ENCODE measurements at regions not wholly inside any gene's neighbourhood (a gene's known extent, or its start where the extent isn't known, plus 50 kb on each side); places are given as distances from the start of the nearest gene placed in this dataset.
"Not testable (repeated sequence)": the region's sequence is repeated elsewhere in the genome, so short reads cannot be mapped to it uniquely, and the experiment has no call there.

GRCh38 chr11:14587258-14587657 lies 56.3 kb upstream of the PDE3B start:
- ChIA-PET POLR2A (ENCODE audit: low non-redundant PET) (no interaction called here), CTCF (no interaction called here)
- intact Hi-C loops (cut with micrococcal nuclease; ENCODE audit: unreplicated experiment), result loop anchor here (10.0 kb wide), 1 partner anchor 58 kb away; the partner anchor contains the start of gene PDE3B
- no peaks in the 10 kb centered on the region for H3K27me3 ChIP-seq (replicated peaks; ENCODE audit: insufficient read depth, low read depth, low read length, poor library complexity)
- DNase-seq (ENCODE audit: low spot score), result no peak
- no TSS peak for BruUV-seq (replicated peaks)
- H3K9me3 ChIP-seq (ENCODE audit: low read depth, low read length, poor library complexity, severe bottlenecking), result no peaks in the 10 kb centered on the region
- no peak overlapping the region for H3K4me3 ChIP-seq (ENCODE audit: low read depth, low read length, poor library complexity, severe bottlenecking)
- H3K36me3 ChIP-seq (ENCODE audit: insufficient read depth, low read length, poor library complexity, severe bottlenecking), result no peaks in the 10 kb centered on the region
- no peak overlapping the region for H3K27ac ChIP-seq (ENCODE audit: low read depth, low read length, poor library complexity, severe bottlenecking)
- no peak for TF ChIP-seq CTCF (conservative IDR thresholded peaks at IDR 0.05; ENCODE audit: low read depth, low read length)
- no peak for TF ChIP-seq EZH2 (IDR thresholded peaks at IDR 0.05; ENCODE audit: borderline replicate concordance, low read depth, low read length, poor library complexity, severe bottlenecking)
- no peaks in the 10 kb centered on the region for H3K4me1 ChIP-seq (ENCODE audit: insufficient read depth, low read length, poor library complexity, severe bottlenecking)

GRCh38 chr11:14588681-14589080 lies 54.9 kb upstream of the PDE3B start:
- intact Hi-C loops (cut with micrococcal nuclease; ENCODE audit: unreplicated experiment), result loop anchor here (10.0 kb wide), 1 partner anchor 56 kb away; the partner anchor contains the start of gene PDE3B
- Histone ChIP-seq H3K9me3 (ENCODE audit: low read depth, low read length, poor library complexity, severe bottlenecking) (no peaks in the 10 kb centered on the region), H3K36me3 (ENCODE audit: insufficient read depth, low read length, poor library complexity, severe bottlenecking) (no peaks in the 10 kb centered on the region), H3K27me3 (replicated peaks; ENCODE audit: insufficient read depth, low read depth, low read length, poor library complexity) (no peaks in the 10 kb centered on the region), H3K4me3 (ENCODE audit: low read depth, low read length, poor library complexity, severe bottlenecking) (no peak overlapping the region), H3K27ac (ENCODE audit: low read depth, low read length, poor library complexity, severe bottlenecking) (no peak overlapping the region), H3K4me1 (ENCODE audit: insufficient read depth, low read length, poor library complexity, severe bottlenecking) (no peaks in the 10 kb centered on the region)
- TF ChIP-seq CTCF (conservative IDR thresholded peaks at IDR 0.05; ENCODE audit: low read depth, low read length) (no peak), EZH2 (IDR thresholded peaks at IDR 0.05; ENCODE audit: borderline replicate concordance, low read depth, low read length, poor library complexity, severe bottlenecking) (no peak)
- BruUV-seq (replicated peaks), result no TSS peak
- CTCF ChIA-PET, result no interaction called here
- POLR2A ChIA-PET (ENCODE audit: low non-redundant PET), result no interaction called here
- DNase-seq (ENCODE audit: low spot score), result no peak

GRCh38 chr11:14589421-14589820 lies 54.2 kb upstream of the PDE3B start:
- no peak overlapping the region for H3K4me3 ChIP-seq (ENCODE audit: low read depth, low read length, poor library complexity, severe bottlenecking)
- ChIA-PET CTCF (no interaction called here), POLR2A (ENCODE audit: low non-redundant PET) (no interaction called here)
- no peak for DNase-seq (ENCODE audit: low spot score)
- intact Hi-C loops (cut with micrococcal nuclease; ENCODE audit: unreplicated experiment), result loop anchor here (10.0 kb wide), 1 partner anchor 55 kb away; the partner anchor contains the start of gene PDE3B
- no TSS peak for BruUV-seq (replicated peaks)
- H3K27me3 ChIP-seq (replicated peaks; ENCODE audit: insufficient read depth, low read depth, low read length, poor library complexity), result no peaks in the 10 kb centered on the region
- H3K27ac ChIP-seq (ENCODE audit: low read depth, low read length, poor library complexity, severe bottlenecking), result no peak overlapping the region
- no peak for TF ChIP-seq EZH2 (IDR thresholded peaks at IDR 0.05; ENCODE audit: borderline replicate concordance, low read depth, low read length, poor library complexity, severe bottlenecking)
- no peak for TF ChIP-seq CTCF (conservative IDR thresholded peaks at IDR 0.05; ENCODE audit: low read depth, low read length)
- no peaks in the 10 kb centered on the region for H3K9me3 ChIP-seq (ENCODE audit: low read depth, low read length, poor library complexity, severe bottlenecking)
- H3K36me3 ChIP-seq (ENCODE audit: insufficient read depth, low read length, poor library complexity, severe bottlenecking), result no peaks in the 10 kb centered on the region
- H3K4me1 ChIP-seq (ENCODE audit: insufficient read depth, low read length, poor library complexity, severe bottlenecking), result no peaks in the 10 kb centered on the region

GRCh38 chr11:14591046-14591445 lies 52.6 kb upstream of the PDE3B start:
- POLR2A ChIA-PET (ENCODE audit: low non-redundant PET); CTCF ChIA-PET: not testable (repeated sequence)

More at GRCh38 chr11:14591046-14591445, 52.6 kb upstream of the PDE3B start:
- H3K4me3 ChIP-seq (ENCODE audit: low read depth, low read length, poor library complexity, severe bottlenecking); H3K9me3 ChIP-seq (ENCODE audit: low read depth, low read length, poor library complexity, severe bottlenecking); H3K27me3 ChIP-seq (replicated peaks; ENCODE audit: insufficient read depth, low read depth, low read length, poor library complexity); H3K36me3 ChIP-seq (ENCODE audit: insufficient read depth, low read length, poor library complexity, severe bottlenecking); intact Hi-C loops (cut with micrococcal nuclease; ENCODE audit: unreplicated experiment); BruUV-seq (replicated peaks); H3K4me1 ChIP-seq (ENCODE audit: insufficient read depth, low read length, poor library complexity, severe bottlenecking); H3K27ac ChIP-seq (ENCODE audit: low read depth, low read length, poor library complexity, severe bottlenecking); DNase-seq (ENCODE audit: low spot score): not testable (repeated sequence)
